HG03571 (cell line): ENCODE measurements at regions not wholly inside any gene's neighbourhood (a gene's known extent, or its start where the extent isn't known, plus 50 kb on each side); places are given as distances from the start of the nearest gene placed in this dataset.

Source experiments
- ATAC-seq: cut with Tn5 transposase; IDR thresholded peaks from one replicate; pipeline ENCODE4 v1.9.1; 2021; ENCODE audit not compliant: unreplicated experiment

- no peak for ATAC-seq
Measured at GRCh38 chr10:56902554-56902953, 541.5 kb upstream of the ZWINT start.

DNA sequence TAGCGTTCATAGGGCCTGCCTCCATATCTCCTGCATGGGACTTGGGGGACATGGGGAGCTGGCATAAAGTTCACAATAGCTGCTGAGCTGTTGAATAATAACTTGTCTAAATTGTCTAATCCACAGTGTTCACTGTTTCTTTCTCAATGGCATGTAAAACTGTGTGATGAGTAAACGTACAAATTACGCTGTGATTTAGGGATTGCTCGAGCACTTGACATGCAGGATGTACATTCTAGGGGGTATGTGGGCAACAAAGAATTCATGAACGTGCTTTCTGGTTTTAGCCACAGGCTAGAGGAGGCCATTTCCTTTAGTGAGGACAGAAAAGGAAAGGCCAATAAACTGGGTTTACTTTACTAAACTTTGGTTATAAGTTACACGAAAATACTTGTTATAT lies 534.2 kb upstream of the ZWINT start:
- no peak for ATAC-seq

DNA sequence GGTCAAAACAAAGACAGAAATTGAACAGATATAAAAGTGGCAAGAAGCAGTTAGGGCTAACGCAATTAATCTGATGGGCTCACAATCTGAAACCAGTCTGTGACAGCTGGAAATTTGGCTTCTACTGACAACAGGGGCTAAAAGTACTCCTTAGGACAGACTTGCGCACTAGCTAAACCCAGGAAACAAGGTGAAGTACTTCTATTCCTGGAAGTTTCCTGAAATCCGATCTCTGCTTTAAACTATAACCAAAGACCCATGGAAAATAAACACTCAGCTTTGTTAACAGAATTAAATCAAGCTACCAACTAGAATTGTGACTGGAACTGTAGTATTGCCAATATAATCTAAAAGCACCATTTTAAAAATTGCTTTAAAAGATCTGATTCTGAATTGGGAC lies 520.2 kb upstream of the ZWINT start:
- ATAC-seq, result no peak

DNA sequence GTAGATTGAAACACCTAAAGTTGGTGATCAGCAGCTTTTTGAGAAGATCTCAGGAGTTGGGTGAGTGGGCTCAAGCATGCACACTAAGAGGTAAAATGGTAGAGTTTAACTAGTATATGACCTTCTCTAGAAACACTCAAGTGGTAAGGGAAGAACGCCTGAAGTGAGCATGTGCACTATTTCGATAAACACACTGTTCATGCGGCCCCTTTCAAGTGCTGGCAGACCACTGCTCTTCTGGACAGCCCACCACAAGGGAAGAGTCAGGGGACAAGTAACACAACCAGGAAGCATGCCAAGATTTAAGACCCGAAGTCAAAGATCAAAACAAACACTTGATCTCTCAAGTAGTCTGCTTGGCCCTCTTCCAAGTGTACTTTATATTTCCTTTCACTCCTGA lies 519.5 kb upstream of the ZWINT start:
- ATAC-seq, result no peak

- ATAC-seq, result no peak
Measured at GRCh38 chr10:56874950-56875349, 513.9 kb upstream of the ZWINT start.

DNA sequence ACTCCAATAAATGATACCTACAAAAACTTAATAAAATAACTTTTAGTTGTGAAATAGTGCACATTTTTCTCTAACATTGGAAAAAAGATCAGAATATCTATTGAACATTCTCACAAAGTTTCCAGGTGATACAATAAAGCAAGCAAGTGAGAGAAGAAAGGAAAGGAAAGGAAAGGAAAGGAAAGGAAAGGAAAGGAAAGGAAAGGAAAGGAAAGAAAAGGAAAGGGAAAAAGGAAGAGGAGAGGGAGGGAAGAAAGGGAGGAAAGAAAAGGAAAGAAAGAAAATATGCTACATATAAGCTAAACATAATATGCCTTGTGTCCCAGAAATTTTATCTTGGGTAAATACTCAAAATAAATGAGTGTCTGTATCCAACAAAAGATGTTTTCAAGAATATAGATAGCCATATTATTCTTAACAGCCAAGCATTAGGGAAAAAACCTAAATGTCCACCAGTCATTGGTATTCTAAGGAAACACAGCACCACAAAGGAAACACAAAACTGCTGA lies 510.2 kb upstream of the ZWINT start:
- ATAC-seq, result no peak

DNA sequence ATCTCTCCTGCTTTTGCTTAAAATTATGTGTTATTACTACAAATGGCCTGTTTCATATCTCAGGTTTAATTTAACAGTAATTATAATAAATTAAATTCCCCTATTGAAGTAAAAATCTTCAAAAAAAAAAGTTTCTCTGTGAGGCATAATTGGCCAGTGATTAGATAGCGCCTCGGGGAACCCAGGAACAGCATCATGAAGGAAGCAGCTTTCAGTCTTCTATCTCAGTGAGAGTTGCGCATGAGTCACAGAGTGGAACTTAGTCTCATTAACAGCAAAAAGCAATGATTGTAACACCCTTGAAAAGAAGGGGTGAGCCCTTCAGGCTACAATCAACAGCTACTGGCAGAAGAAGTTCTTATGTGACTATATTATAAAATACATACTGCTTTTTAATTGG lies 506.2 kb upstream of the ZWINT start:
- no peak for ATAC-seq

DNA sequence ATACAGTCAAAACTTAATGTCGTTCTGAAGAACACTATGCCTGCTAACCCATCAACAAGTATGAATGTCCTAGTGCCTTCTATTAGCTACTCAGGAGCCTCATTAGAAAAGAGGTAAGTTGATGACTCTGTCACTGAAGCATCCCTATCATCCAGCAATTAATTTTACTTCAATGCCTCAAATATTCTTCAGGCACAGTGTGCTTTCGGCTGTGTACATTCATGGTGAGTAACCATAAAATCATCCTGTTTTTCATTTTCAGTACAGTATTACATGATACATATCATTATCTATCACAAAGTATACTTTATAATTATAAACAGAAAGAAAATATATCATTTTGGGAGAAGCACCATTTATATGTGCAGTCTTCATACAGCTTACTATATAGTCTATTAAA lies 495.5 kb upstream of the ZWINT start:
- ATAC-seq, result no peak

DNA sequence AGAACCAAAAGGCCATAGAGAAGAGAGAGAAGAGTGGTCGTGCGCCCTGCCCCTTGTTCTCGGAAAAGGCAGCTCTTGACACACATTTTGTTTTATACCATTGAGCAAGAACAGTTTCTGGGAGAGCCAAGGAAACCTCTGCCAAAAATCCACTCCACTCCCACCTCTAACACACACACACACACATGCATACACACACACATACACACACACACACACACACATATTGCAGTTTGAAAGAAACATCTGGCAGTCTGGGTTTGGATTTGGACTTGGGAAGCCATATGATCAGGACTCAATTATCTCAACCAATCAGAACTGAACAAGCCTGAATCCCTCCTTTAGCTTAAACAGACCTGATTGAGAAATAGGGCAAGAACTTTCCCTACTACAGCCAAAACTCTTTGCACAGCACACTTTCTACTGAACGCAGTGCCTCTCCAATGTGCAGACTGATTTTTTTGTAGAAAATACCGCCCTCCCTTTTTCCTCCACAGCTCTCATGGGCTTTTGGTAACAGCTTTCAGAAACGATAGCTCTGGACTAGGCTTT lies 484.0 kb upstream of the ZWINT start:
- no peak for ATAC-seq

- ATAC-seq, result no peak
Measured at GRCh38 chr10:56836659-56837058, 475.6 kb upstream of the ZWINT start.

- ATAC-seq, result no peak
Measured at GRCh38 chr10:56831681-56832080, 470.6 kb upstream of the ZWINT start.

DNA sequence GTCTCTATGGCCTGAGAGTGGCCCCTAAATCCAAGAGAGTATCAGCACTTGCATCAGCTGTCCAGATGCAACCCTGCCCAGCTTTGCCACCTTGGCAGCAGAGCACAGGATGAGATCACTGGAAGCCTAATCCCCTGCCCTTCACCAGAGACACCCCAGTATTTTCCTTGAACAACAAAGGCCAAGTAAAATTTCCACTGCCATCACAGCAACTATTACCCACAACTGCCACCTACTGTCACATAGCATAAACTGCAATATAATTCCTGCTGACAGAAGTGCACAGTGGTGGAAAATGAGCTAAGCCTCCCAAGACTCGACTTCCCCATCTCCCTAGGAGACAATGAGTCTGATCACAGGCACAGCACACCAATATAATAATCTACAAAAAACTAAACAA lies 462.8 kb upstream of the ZWINT start:
- peak; percentile 64 for ATAC-seq

DNA sequence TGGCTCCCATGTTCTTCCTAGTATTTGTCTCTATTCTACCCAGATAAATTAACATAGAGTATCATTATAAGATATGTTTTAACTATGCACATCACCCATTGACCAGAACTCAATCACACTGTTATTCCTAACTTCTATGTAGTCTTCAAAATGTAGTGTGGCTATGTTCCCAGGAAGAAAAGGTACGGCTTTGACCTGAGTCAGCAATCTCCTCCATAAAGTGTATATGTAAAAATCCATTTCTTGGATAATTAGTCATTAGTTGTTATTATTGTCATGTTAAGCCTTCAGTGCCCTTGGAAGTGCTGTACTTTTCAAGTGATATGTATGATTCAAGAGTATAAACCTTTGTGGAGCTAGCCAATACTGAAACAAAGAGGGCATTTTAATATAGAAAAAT lies 444.0 kb upstream of the ZWINT start:
- no peak for ATAC-seq

- ATAC-seq, result no peak
Measured at GRCh38 chr10:56785292-56785691, 424.2 kb upstream of the ZWINT start.

- no peak for ATAC-seq
Measured at GRCh38 chr10:56782503-56782902, 421.4 kb upstream of the ZWINT start.

GRCh38 chr10:56771343-56771742 lies 410.3 kb upstream of the ZWINT start:
- ATAC-seq, result no peak

GRCh38 chr10:56763090-56763489 lies 402.0 kb upstream of the ZWINT start:
- ATAC-seq, result no peak

DNA sequence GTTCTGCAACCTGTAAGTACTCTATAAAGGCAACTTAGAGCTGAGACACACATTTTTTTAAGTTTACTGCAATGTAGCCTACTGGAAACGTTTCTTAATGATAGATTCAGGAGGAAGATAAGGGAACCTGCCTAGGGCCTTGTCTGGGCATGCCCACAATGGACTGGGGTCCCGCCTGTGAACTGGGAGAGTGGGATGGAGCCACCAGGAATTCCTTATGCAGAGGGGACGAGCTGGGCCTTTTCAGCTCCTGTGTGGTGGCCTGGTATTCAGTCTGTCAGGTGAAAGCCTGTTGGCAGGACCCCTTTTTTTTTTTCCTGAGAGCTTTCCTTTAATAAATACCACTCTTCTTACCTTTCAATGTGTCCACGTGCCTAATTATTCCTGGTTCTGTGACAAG lies 384.4 kb upstream of the ZWINT start:
- no peak for ATAC-seq

GRCh38 chr10:56728349-56728748 lies 367.3 kb upstream of the ZWINT start:
- ATAC-seq, result no peak

GRCh38 chr10:56722912-56723311 lies 361.9 kb upstream of the ZWINT start:
- no peak for ATAC-seq

- no peak for ATAC-seq
Measured at GRCh38 chr10:56715262-56715661, 354.2 kb upstream of the ZWINT start.

GRCh38 chr10:56698506-56698905 lies 337.4 kb upstream of the ZWINT start:
- ATAC-seq, result no peak

- ATAC-seq, result no peak
Measured at GRCh38 chr10:56679578-56679977, 318.5 kb upstream of the ZWINT start.
